Stimulated activated naive CD4-positive, alpha-beta T cell treated with Interleukin-2 at 50 U/mL for 16 hours (primary cell): ENCODE measurements at regions not wholly inside any gene's neighbourhood (a gene's known extent, or its start where the extent isn't known, plus 50 kb on each side); places are given as distances from the start of the nearest gene placed in this dataset.

Source experiments
- DNase-seq: peaks from one replicate; lab custom pipeline; 2025; lab: John Stamatoyannopoulos, UW

DNA sequence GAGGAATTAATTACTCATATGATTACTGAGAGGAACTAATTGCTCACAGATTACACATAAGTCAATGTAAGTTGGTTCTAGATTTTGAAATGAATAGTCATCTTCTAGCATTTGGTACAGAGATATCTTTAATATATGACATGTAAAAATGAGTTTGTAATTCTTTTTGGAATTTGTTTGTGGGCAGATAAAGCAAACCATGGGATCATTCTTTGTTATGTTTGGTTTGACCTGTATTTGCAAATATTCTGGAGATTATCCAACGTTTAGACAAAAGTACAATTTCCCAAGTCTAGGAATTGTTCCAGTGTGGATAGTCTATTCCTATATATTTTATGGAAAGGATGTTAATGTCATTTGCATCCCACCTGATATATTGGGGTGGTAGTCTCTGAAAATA is 309.6 kb upstream of the EDNRB start:
- DNase-seq, result no peak

DNA sequence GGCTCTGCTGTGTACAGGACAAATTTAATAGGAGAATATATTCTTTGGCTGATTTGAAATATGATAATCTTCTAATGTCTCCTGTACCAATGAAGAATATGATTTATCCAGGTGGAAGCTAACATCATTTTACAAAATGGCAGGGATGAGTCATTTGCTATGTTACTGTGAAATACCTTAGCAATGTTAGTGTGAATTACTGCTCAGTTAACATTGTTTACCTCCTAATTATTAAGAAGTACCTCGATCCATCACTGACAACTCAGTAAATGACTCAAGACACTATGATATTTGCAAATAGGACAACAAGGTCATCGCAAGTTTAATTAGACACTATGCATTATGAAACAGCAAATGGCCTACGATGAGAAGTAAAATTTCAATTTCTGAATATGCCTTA is 309.1 kb upstream of the EDNRB start:
- DNase-seq, result no peak

- DNase-seq, result no peak
These were observed 297.0 kb upstream of the EDNRB start for GRCh38 chr13:78215458-78216108.

DNA sequence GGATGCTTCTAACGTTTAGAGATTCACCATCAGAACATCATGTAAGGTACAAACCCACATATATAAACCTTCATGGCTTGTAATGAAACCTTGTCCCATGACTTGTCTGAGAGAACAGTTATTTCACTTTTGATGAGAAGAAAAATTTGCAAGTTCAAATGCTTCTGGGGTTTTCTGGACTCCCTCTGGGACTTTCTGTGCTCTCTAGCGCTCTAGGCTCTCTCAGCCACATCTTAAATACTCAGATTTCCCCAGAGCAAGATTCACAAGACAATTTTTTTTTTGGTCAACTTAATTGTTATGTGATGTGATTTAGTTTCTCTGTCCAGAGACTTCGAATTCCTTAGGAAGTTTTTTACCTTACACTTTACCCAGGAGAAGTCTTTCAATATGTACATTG is 282.8 kb upstream of the EDNRB start:
- DNase-seq, result no peak

DNA sequence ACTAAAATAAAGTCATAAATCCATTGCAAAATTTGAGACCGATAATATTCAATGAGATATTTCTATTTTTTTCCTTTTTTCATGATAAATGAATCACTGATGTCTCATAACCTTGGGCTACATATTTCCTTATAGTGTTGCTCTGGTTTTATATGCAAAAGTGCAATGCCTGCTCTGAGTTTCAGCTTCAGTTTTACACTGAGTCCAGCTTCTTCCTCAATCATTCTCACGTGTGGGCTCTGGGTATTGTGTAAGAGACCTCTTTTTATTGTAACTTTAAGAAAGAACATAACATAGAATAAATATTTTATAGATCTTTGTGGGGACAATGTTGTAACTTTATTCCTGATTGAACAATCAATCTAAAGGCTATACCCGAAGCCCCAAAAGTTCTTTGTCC is 280.2 kb upstream of the EDNRB start:
- DNase-seq, result no peak

DNA sequence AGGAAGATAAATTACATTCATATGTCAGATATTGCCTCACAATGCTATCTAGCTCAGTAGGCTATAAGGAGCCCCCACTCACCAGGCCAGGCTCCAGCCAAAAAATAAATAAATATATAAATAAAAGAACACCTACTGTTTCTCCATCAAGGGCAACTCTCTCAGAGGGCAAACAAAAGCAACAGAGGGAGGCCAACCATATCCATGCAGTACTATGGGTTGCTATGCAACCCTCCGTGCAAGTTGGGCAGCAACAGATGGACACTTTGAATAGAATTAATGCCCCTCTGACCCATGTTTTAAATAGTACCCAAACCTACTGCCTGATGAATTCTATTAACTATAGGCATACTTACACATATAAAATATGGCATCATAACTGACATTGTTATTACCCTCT is 279.8 kb upstream of the EDNRB start:
- no peak for DNase-seq

GRCh38 chr13:78197231-78197630 is 278.6 kb upstream of the EDNRB start:
- no peak for DNase-seq

DNA sequence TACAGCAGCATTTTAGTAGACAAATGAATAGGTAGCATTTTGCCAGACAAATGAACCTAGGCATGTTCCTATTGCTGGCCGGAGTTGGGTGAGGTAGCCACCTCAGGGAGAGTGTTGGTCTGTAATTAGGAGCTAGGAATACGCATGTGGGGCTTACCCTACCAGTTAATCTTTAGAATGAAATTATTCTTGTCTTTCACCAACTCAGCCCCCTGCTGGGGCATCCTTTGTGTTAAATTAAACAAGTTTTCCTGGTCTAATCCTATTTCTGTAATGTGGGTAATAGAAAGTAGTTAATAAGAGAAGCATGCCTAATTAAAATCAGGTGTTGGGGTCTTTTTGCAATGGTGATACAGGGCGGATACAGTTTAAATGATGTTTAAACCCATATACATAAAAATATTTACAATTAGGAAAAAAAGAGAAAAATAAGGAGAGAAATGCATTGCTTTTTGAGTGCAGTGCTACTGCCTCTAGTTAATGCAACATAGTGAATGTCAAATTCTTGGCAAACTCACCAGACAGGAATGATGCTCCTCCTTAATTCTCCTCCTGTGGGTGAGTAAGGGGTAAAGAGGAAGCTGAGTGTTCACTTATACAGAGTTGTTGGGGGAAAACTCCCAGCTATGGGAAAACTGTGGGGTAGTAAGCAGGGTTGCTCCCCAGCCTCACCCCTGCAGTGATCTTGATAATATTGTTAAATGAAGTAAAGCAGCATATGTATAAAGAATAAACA is 276.4 kb upstream of the EDNRB start:
- no peak for DNase-seq

- DNase-seq, result no peak
These were observed 275.2 kb upstream of the EDNRB start for GRCh38 chr13:78193846-78194245.

GRCh38 chr13:78192716-78193115 is 274.1 kb upstream of the EDNRB start:
- DNase-seq, result no peak

- DNase-seq, result no peak
These were observed 271.7 kb upstream of the EDNRB start for GRCh38 chr13:78190296-78190695.

GRCh38 chr13:78187781-78188180 is 269.1 kb upstream of the EDNRB start:
- DNase-seq, result no peak

DNA sequence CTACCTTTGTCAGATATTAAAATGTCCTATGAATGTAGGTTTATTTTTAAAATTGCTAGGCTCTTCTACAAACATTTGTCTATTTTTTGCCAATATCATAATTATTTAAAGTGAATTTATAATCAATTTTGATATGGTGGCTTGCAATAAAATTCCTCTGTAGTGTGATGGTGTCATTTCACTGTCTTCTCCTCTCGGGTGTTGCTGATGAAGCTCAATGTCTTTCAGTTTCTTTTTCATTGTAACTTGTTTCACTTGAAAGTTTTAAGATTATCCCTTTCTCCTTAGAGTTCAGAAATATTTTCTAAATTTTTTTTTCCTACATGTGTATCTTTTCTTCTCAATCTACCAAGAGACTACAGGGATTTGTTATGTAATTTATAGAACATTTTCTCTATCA is 267.1 kb upstream of the EDNRB start:
- no peak for DNase-seq

DNA sequence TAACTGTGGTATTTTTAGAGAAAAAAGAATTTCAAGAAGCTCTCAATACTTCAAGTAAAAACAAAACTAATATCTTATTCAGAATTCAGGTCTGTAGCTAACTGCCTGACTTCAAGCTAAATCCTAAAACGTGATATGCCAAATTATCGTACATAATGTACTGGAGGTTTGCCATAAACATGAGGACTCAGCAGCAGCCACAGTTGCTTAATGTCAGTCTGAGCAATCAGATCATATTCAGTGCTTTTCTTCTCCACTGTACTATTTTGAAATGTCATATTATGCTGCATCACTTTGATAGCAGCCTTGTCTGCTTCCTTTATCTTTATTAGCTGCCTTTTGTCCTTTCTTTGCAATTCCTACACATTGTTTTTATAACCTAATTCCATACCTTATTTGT is 265.1 kb upstream of the EDNRB start:
- no peak for DNase-seq

DNA sequence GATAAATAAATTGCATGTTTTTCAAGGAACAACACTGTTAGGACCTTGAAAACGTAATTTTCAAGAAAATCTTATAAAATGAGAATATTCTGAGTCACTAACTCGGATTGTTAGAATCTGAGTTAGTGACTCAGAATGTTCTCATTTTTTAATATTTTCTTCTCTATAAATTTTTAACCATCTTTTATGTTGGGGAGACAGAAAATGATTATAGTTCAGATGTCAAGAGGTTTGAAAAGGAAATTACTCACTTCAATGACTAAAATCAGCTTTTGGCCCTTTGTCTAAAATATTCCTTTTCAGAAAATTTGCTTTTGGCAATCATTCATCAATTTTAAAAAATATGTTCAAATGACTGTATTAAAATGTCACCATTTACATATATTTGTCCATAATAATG is 264.2 kb upstream of the EDNRB start:
- no peak for DNase-seq

GRCh38 chr13:78177306-78177705 is 258.7 kb upstream of the EDNRB start:
- no peak for DNase-seq

- no peak for DNase-seq
These were observed 258.2 kb upstream of the EDNRB start for GRCh38 chr13:78176880-78177279.

DNA sequence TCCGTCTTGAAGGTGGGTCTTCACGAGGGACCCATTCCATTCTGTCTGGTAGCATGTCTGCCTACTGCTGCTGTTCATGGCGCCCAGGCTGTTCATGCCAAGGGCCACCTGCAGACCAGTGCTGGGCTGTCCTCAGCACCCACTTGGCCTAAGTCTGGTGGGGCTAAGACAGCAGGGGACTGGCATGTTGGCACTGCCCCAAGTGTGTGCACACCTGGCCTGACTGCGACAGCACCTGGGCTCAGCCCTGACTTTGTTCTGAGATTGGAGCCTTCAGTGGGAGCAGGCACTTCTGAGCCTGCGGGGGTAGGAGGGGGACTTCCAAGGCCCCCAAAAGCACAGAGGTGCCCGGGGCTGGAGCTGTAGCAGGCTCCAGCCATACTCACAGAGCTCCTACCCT is 250.8 kb upstream of the EDNRB start:
- no peak for DNase-seq

DNA sequence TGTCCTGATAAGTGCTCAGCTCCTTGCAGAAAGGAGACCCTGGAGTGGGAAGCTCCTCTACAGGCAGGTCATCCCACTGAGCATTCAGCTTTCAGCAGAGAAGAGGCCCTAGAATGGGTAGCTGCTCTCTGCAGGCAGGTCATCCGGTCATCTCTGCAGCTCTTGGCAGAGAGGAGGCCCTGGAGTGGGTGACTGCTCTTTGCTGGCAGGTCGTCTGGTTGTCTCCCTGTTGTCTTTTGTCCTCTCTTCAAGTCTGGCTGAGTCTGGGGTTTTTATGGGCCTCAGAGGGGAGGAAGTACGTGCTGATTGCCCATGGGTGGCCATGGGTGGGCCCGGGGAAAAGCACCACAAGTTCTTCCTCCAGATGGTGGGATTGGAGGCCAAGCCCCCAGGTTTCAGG is 250.3 kb upstream of the EDNRB start:
- no peak for DNase-seq

DNA sequence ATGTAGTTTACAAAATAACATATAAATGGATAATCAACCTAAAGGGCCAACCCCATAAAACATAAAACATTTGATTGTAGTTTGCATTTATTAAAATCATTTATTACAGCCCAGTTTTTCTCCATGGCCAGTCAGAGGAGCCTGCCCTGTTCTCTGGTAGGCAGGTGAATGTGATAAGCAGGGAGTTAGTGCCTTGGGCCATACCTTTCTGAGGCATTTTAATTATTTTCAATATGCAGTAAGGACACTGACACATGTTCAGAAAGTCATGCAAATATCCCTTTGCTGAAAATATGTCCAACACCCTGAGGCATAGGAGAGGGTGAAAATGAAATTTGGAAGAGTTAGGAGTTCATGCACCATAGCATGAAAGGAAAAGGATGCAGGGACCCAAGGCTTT is 242.6 kb upstream of the EDNRB start:
- no peak for DNase-seq

GRCh38 chr13:78160793-78161192 is 242.2 kb upstream of the EDNRB start:
- DNase-seq, result no peak

- no peak for DNase-seq
These were observed 233.8 kb upstream of the EDNRB start for GRCh38 chr13:78152415-78152814.

DNA sequence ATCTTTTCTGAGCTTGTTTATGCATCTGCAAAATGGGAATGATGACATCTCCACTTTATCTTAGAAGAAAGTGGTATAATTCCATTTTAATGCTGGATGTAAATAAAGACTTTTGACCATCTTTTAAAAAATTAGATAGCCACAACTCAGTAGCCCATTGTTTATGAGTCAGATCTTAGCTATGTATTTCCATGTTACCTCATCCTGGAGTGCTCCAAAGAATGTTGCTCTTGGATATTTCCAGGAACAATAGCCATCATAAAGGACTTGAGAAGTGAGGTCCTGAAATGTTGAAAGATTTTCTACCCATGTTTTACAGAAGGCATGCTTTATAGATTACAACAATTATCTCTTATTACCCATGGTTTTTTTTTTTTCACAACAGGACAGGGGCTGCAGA is 229.3 kb upstream of the EDNRB start:
- DNase-seq, result no peak

DNA sequence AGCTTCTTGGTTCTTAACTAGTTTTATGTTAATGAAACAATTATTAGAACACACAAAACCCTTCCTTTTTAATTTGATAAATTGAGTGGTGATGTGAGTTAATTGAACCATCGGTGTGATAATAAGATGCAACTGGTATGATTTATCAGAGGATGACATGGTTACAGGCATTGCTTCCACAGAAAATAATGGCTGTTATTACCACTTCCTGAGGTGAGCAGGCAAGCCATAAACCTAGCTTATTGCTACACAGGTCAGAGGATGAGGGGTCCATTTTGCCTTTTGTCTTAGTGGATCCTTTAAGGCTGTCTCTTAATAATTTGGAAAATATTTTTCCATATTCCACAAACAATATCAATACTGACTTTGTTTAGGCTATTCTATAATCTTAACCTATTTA is 226.6 kb upstream of the EDNRB start:
- DNase-seq, result no peak
